NCI-H1105 treated with DMSO at 0.1 percent for 48 hours (cell line): ENCODE measurements at regions not wholly inside any gene's neighbourhood (a gene's known extent, or its start where the extent isn't known, plus 50 kb on each side); places are given as distances from the start of the nearest gene placed in this dataset.

Experiments
- DNase-seq: peaks from one replicate; lab custom pipeline; 2025; lab: John Stamatoyannopoulos, UW

- no peak for DNase-seq
Observed at GRCh38 chr12:127411166-127411915, 855.6 kb upstream of the TMEM132C start.

- DNase-seq = no peak
Observed at GRCh38 chr12:127411981-127412380, 855.0 kb upstream of the TMEM132C start.

DNA sequence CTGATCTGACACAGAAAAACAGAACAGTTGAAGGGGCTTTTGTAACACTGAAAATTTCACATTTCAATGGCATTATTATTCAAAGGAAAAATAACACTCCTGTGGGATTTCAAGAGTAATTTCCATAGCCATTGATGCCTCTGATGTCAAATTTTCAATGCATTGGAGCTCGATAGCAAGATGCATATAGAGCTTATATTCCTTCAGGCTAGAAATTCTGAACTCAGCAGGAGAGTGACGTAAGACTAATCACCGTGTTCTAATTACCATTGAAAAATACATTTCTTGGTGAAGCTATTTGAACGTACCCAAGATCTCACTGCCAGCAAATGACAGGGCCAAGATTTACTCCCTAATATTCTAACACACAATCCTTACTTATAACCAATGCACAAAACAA, 854.1 kb upstream of the TMEM132C start:
- no peak for DNase-seq

DNA sequence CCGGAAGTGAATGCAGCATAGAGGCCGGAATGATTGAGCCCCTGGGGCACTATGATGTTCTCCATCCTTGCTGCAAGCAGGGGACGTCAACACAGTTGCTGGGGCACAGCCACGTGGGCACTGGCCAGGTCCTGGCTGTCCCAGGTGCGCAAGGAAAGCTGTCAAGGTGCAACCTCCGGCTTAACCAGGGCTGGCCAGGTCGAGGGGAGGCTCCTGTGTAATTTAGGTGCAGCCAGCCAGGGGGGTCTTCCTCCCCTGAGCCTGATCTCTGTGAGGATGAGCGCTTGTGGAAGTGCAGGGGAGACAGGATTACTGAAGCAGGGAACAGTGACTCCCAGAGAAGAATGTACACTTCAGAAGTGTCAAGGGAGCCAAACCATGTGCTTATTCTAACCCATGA, 852.8 kb upstream of the TMEM132C start:
- no peak for DNase-seq

DNA sequence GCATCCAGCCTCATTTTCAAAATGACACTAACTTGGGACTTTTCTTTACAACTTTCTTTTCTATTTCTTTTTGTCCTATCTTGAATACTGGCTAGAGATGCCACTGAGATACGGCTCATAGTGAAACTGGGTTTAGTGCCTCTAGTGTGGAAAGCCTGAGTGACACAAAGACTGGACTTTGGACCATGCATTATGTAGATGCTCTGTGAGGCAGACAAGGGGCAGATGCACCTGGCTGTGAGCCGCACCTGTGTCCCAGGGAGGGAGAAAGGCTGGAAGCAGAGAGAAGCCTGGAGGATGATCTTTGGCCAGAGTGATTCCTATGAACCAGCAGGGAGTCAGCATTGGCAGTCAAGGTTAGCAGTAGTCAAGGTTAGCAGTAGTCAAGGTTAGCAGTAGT, 852.3 kb upstream of the TMEM132C start:
- no peak for DNase-seq

DNA sequence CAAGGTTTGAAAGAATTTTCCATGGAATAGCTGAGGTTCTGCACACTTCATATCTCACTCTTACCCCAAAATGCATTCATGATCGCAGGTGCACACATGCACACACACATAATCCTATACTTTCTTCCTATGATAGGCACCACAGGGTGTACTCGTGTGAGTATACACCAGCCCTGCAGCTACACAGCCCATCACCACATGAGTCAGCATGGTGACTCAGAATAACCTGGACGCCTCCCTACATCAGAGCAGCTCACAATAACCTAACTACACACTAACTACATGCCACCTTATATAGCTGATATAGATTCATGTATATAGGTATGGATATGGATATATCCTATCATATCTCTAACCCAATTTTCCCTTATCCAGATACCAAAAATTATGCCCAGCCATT, 850.2 kb upstream of the TMEM132C start:
- no peak for DNase-seq

DNA sequence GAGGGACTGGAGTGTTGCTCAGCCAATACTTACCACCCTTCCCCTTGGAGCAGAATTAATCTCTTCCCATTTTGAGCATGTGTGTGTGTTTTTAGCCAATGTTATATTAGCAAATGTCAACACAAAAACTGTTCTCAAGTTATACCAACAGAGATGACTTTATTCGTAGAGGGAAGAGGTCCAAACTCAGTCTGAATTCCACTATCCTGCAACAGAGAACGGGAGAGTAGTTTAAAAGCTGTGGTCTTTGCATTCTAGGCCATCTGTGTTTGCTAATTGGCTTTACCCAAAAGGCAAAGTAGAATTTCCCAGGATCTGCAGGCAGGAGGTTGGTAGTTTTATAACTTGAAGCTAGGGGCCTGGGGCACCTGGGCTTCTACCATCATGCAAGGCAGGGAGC, 847.9 kb upstream of the TMEM132C start:
- no peak for DNase-seq

- no peak for DNase-seq
Observed at GRCh38 chr12:127421614-127422013, 845.4 kb upstream of the TMEM132C start.

- DNase-seq = no peak
Observed at GRCh38 chr12:127422935-127423566, 843.9 kb upstream of the TMEM132C start.

GRCh38 chr12:127425474-127425873, 841.5 kb upstream of the TMEM132C start:
- no peak for DNase-seq

DNA sequence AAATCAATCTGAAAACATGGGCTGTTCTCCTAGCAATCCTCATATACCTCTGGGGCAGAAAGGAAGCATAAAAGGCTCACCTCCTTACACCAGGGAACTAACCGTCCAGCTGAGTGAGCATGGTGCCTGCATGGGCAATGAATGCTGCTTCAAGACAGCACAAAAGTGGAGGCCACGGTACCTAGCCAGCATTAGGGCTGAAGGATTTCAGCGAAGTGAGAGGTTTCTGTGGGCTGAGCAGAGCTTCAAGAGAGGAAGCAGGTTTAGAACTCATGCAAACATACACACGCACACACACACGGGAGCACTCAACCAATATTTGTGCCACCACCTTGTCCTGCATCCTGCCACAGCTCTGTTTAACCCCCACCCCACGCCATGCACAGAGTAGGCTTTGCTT, 838.5 kb upstream of the TMEM132C start:
- no peak for DNase-seq

GRCh38 chr12:127429551-127430285, 837.3 kb upstream of the TMEM132C start:
- DNase-seq = no peak

DNA sequence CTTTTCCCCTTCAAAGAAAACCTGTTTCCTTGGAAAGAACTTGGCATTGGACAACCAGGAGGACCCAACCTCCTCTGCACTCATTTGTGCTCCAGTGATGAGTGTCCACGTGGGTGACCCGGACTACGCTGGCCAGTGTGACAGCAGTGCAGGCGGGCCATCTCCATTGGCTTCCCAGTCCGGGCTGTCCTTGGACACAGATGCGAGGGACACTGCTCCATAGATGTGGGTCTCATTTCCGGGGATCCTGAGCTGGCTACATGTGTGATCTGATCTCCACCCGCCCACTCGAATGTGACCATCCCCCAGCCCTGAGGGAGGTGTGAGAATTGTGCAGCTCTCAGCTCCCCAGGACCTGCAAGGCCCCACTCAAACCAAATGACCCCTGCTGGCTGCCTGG, 836.6 kb upstream of the TMEM132C start:
- DNase-seq = no peak

- no peak for DNase-seq
Observed at GRCh38 chr12:127431177-127431576, 835.8 kb upstream of the TMEM132C start.

DNA sequence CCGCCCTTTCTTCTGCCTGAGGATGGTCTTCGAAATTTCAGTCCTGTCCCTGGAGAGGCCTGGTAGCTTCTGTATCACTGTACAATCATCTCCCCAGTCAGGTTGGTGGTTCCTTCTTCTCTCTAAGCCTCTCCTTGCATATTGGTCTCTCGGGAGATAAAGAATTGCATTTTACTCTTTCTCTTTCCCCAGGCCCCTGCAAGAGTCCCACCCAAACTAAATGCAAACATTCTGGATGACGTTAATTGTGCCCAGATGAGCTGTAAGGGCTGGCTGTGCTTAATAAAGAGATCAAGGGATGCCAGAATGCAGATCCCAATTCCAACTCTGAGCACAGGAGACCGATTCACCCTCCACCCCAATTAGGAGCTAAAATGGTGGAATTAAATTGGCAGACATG, 835.4 kb upstream of the TMEM132C start:
- no peak for DNase-seq

GRCh38 chr12:127435439-127435838, 831.5 kb upstream of the TMEM132C start:
- DNase-seq = no peak

GRCh38 chr12:127438512-127439244, 828.3 kb upstream of the TMEM132C start:
- no peak for DNase-seq

DNA sequence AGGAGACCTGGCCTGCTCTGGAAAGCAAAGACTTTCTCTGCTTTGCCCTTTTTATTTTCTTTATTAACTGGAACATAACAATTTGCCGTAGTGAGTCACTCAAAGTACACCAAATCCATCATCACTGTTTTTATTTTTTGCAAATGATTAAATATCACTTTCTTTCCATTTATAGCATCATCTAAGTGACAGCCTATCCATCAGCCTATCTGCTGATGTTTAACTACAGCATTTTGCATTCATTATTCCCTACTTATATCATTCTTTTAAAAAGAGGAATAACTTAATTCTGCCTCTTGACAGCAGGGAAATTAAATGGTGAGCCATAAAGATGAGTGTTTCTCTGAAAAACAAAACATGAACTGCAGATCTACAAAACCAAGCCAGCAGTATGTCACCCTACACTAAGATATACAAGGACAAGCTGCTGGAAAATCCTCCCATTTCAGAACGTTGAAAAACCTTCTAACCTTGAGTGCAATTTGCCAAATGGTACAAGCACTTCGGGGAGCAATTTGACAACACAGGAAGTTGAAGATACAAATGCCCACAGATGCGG, 821.3 kb upstream of the TMEM132C start:
- no peak for DNase-seq

DNA sequence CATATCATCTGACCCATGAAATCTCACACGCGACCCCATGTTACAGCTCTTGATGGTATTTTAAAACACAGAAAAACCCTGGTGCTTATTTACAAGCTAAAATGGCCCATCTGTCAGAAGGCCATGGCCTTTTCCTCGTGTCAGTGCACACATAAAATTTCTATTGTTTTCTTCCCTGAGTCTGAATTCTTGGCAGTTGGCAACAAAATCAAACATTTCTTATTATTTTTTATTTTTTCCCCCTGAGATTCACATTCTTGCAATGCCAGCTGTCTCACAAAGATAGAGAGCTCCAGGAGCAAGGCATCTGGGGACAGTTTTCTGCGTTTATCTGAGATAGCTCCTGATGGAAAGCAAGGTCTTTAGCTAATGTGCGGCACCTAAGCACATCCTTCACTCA, 818.1 kb upstream of the TMEM132C start:
- DNase-seq = no peak

- no peak for DNase-seq
Observed at GRCh38 chr12:127450826-127451225, 816.1 kb upstream of the TMEM132C start.

DNA sequence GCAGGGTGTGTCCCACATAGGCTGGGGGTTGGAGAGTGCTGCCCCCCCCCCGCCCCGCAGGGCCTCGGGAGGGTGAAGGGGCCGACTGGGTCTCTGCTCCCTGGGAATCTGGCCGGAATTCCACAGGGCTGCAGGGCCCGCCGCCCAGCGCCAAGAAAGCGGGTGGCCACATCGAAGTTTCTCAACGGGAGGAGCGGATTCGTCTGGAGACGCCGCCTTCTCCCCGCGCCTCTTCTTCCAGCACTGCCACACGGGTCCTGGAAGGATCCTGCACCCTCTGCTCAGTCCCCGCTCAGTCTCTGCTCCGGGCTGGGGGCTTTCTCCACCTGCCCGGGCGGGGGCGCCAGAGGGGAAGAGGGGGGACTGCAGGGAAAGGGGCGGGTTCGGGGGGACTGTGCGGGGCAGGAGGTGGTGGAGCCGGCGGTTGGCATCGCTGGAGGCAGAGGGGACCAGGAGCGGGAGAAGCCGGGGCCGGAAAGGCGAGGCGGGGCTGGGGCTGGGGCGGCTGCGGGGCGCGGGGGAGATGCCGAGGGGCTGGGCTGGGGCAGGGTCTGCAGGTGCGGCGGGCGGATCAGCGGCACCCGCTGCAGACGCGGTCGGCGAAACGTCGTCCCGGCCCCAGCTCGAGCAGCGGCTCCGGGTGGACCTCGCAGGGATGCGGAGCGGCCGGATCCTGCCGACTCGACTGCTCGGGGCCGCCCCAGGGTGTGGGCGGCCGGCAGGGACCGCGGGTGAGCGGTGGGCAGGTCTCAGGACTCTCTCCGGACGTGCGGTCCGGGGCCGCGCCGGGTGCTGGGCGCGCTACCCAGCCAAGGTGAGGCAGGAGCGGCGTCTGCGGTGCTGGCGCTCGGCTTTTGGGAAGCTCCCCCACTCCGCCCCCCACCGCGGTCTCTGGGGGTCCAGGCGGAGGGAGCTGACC, 811.4 kb upstream of the TMEM132C start:
- no peak for DNase-seq
